ENCODE measurements at regions not wholly inside any gene's neighbourhood (a gene's known extent, or its start where the extent isn't known, plus 50 kb on each side); places are given as distances from the start of the nearest gene placed in this dataset.
"Not testable (repeated sequence)": the region's sequence is repeated elsewhere in the genome, so short reads cannot be mapped to it uniquely, and the experiment has no call there.

- no peak for FAIRE-seq
These were observed 342.3 kb upstream of the ADARB2 start for GRCh38 chr10:2079603-2080078.

GRCh38 chr10:2077231-2077630, 339.9 kb upstream of the ADARB2 start:
- DNase-seq (ENCODE audit: insufficient read length, low spot score) (no peak), FAIRE-seq (no peak)

More at GRCh38 chr10:2079603-2080078, 342.3 kb upstream of the ADARB2 start:
- DNase-seq (ENCODE audit: insufficient read length, low spot score) = no peak

- DNase-seq (ENCODE audit: insufficient read length, low spot score) (no peak), FAIRE-seq (no peak)
These were observed 339.2 kb upstream of the ADARB2 start for GRCh38 chr10:2076528-2076927.

- FAIRE-seq = no peak
- DNase-seq (ENCODE audit: insufficient read length, low spot score) = no peak
These were observed 329.7 kb upstream of the ADARB2 start for GRCh38 chr10:2067015-2067414.

GRCh38 chr10:2054728-2055127, 317.4 kb upstream of the ADARB2 start:
- FAIRE-seq (no peak), DNase-seq (ENCODE audit: insufficient read length, low spot score) (no peak)

- FAIRE-seq (no peak), DNase-seq (ENCODE audit: insufficient read length, low spot score) (no peak)
These were observed 316.5 kb upstream of the ADARB2 start for GRCh38 chr10:2053805-2054204.

GRCh38 chr10:2051108-2051507, 313.8 kb upstream of the ADARB2 start:
- FAIRE-seq (no peak), DNase-seq (ENCODE audit: insufficient read length, low spot score) (no peak)

GRCh38 chr10:2049560-2049959, 312.2 kb upstream of the ADARB2 start:
- DNase-seq (ENCODE audit: insufficient read length, low spot score) (no peak), FAIRE-seq (no peak)

- DNase-seq (ENCODE audit: insufficient read length, low spot score) (no peak), FAIRE-seq (no peak)
These were observed 311.1 kb upstream of the ADARB2 start for GRCh38 chr10:2048337-2048973.

- DNase-seq (ENCODE audit: insufficient read length, low spot score) (no peak), FAIRE-seq (no peak)
These were observed 310.4 kb upstream of the ADARB2 start for GRCh38 chr10:2047679-2048078.

- no peak for FAIRE-seq
- no peak for DNase-seq (ENCODE audit: insufficient read length, low spot score)
These were observed 306.1 kb upstream of the ADARB2 start for GRCh38 chr10:2043379-2043778.

GRCh38 chr10:2038036-2038435, 300.7 kb upstream of the ADARB2 start:
- DNase-seq (ENCODE audit: insufficient read length, low spot score) (no peak), FAIRE-seq (no peak)

- FAIRE-seq = peak; percentile 89
- DNase-seq (ENCODE audit: insufficient read length, low spot score) = no peak
These were observed 299.9 kb upstream of the ADARB2 start for GRCh38 chr10:2037246-2037645.

GRCh38 chr10:2036209-2036608, 298.9 kb upstream of the ADARB2 start:
- FAIRE-seq (no peak), DNase-seq (ENCODE audit: insufficient read length, low spot score) (no peak)

GRCh38 chr10:2030046-2030445, 292.7 kb upstream of the ADARB2 start:
- DNase-seq (ENCODE audit: insufficient read length, low spot score) (no peak), FAIRE-seq (no peak)

- no peak for FAIRE-seq
These were observed 289.6 kb upstream of the ADARB2 start for GRCh38 chr10:2026936-2027335.

GRCh38 chr10:2024750-2025149, 287.4 kb upstream of the ADARB2 start:
- FAIRE-seq; DNase-seq (ENCODE audit: insufficient read length, low spot score): not testable (repeated sequence)

More at GRCh38 chr10:2026936-2027335, 289.6 kb upstream of the ADARB2 start:
- no peak for DNase-seq (ENCODE audit: insufficient read length, low spot score)

GRCh38 chr10:2023687-2024086, 286.4 kb upstream of the ADARB2 start:
- DNase-seq (ENCODE audit: insufficient read length, low spot score) = no peak
- no peak for FAIRE-seq

GRCh38 chr10:2022401-2022800, 285.1 kb upstream of the ADARB2 start:
- DNase-seq (ENCODE audit: insufficient read length, low spot score) (no peak), FAIRE-seq (no peak)

GRCh38 chr10:2020836-2021235, 283.5 kb upstream of the ADARB2 start:
- no peak for DNase-seq (ENCODE audit: insufficient read length, low spot score)
- FAIRE-seq = no peak

GRCh38 chr10:2019803-2020202, 282.5 kb upstream of the ADARB2 start:
- FAIRE-seq (no peak), DNase-seq (ENCODE audit: insufficient read length, low spot score) (no peak)

GRCh38 chr10:2019281-2019680, 282.0 kb upstream of the ADARB2 start:
- DNase-seq (ENCODE audit: insufficient read length, low spot score) (no peak), FAIRE-seq (no peak)

GRCh38 chr10:2014541-2014940, 277.2 kb upstream of the ADARB2 start:
- FAIRE-seq = no peak
- no peak for DNase-seq (ENCODE audit: insufficient read length, low spot score)
